IMR-90 (cell line): ENCODE measurements at regions not wholly inside any gene's neighbourhood (a gene's known extent, or its start where the extent isn't known, plus 50 kb on each side); places are given as distances from the start of the nearest gene placed in this dataset.

Source experiments
- CHD1 ChIP-seq: IDR thresholded peaks from 2 replicates; pipeline ENCODE4 v1.6.1; 2012; ENCODE audit warnings: low read depth, low read length, improper control_type of control experiment
- MAFK ChIP-seq: IDR thresholded peaks from 2 replicates; pipeline ENCODE4 v1.6.1; 2012; ENCODE audit warnings: low read depth, low read length, improper control_type of control experiment
- POLR2A ChIP-seq: IDR thresholded peaks from 2 replicates; pipeline ENCODE4 v1.6.1; 2012; ENCODE audit warnings: mild to moderate bottlenecking, low read depth, low read length
- TF ChIP-seq, protein P1 (sequence below): conservative IDR thresholded peaks from 2 replicates; pipeline ENCODE4 v1.5.1; 2012; ENCODE audit warnings: mild to moderate bottlenecking, low read depth, low read length, improper control_type of control experiment

GRCh38 chr7:94761451-94761850 is 105.5 kb upstream of the SGCE start:
- TF ChIP-seq, protein P1, sequence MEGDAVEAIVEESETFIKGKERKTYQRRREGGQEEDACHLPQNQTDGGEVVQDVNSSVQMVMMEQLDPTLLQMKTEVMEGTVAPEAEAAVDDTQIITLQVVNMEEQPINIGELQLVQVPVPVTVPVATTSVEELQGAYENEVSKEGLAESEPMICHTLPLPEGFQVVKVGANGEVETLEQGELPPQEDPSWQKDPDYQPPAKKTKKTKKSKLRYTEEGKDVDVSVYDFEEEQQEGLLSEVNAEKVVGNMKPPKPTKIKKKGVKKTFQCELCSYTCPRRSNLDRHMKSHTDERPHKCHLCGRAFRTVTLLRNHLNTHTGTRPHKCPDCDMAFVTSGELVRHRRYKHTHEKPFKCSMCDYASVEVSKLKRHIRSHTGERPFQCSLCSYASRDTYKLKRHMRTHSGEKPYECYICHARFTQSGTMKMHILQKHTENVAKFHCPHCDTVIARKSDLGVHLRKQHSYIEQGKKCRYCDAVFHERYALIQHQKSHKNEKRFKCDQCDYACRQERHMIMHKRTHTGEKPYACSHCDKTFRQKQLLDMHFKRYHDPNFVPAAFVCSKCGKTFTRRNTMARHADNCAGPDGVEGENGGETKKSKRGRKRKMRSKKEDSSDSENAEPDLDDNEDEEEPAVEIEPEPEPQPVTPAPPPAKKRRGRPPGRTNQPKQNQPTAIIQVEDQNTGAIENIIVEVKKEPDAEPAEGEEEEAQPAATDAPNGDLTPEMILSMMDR, result no peak
- no peak for TF ChIP-seq MAFK
- no peak for TF ChIP-seq CHD1
- no peak for TF ChIP-seq POLR2A
